HEK293T (cell line): ENCODE measurements at regions not wholly inside any gene's neighbourhood (a gene's known extent, or its start where the extent isn't known, plus 50 kb on each side); places are given as distances from the start of the nearest gene placed in this dataset.

ENCODE experiments used
- CTCF ChIA-PET: fragments of 350-600 bp; formaldehyde crosslinking; extraction: SDS; loops from one replicate; lab custom pipeline; 2021; ENCODE audit warnings: antibody characterized with exemption, inconsistent platforms; lab: Yijun Ruan, JAX
- POLR2A ChIA-PET: fragments of 350-600 bp; formaldehyde crosslinking; extraction: SDS; loops from one replicate; lab custom pipeline; 2020; ENCODE audit warnings: antibody characterized with exemption, inconsistent platforms; lab: Yijun Ruan, JAX
- DNase-seq: peaks from one replicate; pipeline ENCODE4 v3.0.0; 2012; ENCODE audit warnings: mixed read lengths; ENCODE audit errors: extremely low spot score
- ARNT ChIP-seq: fragments of 450-650 bp; IDR thresholded peaks from 2 replicates; pipeline ENCODE4 v1.6.1; 2017; ENCODE audit warnings: mild to moderate bottlenecking
- BHLHE40 ChIP-seq: fragments of 450-650 bp; IDR thresholded peaks from 2 replicates; pipeline ENCODE4 v1.6.1; 2016; ENCODE audit warnings: mild to moderate bottlenecking, moderate library complexity, borderline replicate concordance
- CTBP1 ChIP-seq: fragments of 450-650 bp; IDR thresholded peaks from 2 replicates; pipeline ENCODE4 v1.6.1; 2016; ENCODE audit warnings: borderline replicate concordance
- ELF4 ChIP-seq: fragments of 450-650 bp; IDR thresholded peaks from 2 replicates; pipeline ENCODE4 v1.6.1; 2017; ENCODE audit warnings: antibody characterized with exemption
- FOXA1 ChIP-seq: fragments of 450-650 bp; IDR thresholded peaks from 2 replicates; pipeline ENCODE4 v1.6.1; 2016; ENCODE audit warnings: mild to moderate bottlenecking
- FOXK2 ChIP-seq: fragments of 450-650 bp; IDR thresholded peaks from 2 replicates; pipeline ENCODE4 v1.6.1; 2016; ENCODE audit warnings: mild to moderate bottlenecking
- FOXM1 ChIP-seq: fragments of 450-650 bp; IDR thresholded peaks from 2 replicates; pipeline ENCODE4 v1.6.1; 2017; ENCODE audit warnings: mild to moderate bottlenecking, borderline replicate concordance
- HDGF ChIP-seq: fragments of 450-650 bp; IDR thresholded peaks from 2 replicates; pipeline ENCODE4 v1.6.1; 2017; ENCODE audit warnings: antibody characterized with exemption, borderline replicate concordance
- L3MBTL2 ChIP-seq: fragments of 450-650 bp; conservative IDR thresholded peaks from 2 replicates; pipeline ENCODE4 v1.6.1; 2016; ENCODE audit warnings: mild to moderate bottlenecking
- LEF1 ChIP-seq: fragments of 450-650 bp; IDR thresholded peaks from 2 replicates; pipeline ENCODE4 v1.6.1; 2017; ENCODE audit warnings: mild to moderate bottlenecking, borderline replicate concordance
- NFRKB ChIP-seq: fragments of 450-650 bp; IDR thresholded peaks from 2 replicates; pipeline ENCODE4 v1.6.1; 2016; ENCODE audit warnings: mild to moderate bottlenecking, moderate library complexity
- SP1 ChIP-seq: fragments of 450-650 bp; IDR thresholded peaks from 2 replicates; pipeline ENCODE4 v1.6.1; 2017
- SUZ12 ChIP-seq: fragments of 450-650 bp; IDR thresholded peaks from 2 replicates; pipeline ENCODE4 v1.6.1; 2016; ENCODE audit warnings: mild to moderate bottlenecking
- TARDBP ChIP-seq: fragments of 450-650 bp; IDR thresholded peaks from 2 replicates; pipeline ENCODE4 v1.6.1; 2016
- ZNF384 ChIP-seq: fragments of 450-650 bp; IDR thresholded peaks from 2 replicates; pipeline ENCODE4 v1.6.1; 2016
- TF ChIP-seq, protein P1 (sequence below): fragments of 450-650 bp; IDR thresholded peaks from 2 replicates; pipeline ENCODE4 v1.6.1; 2016

GRCh38 chr12:42819846-42820245 is 230.3 kb upstream of the PRICKLE1 start:
- CTCF ChIA-PET = no interaction called here
- DNase-seq = no peak
- TF ChIP-seq FOXM1 (no peak), CTBP1 (no peak), NFRKB (no peak), ARNT (no peak), HDGF (no peak), SUZ12 (no peak), ELF4 (no peak), BHLHE40 (no peak), FOXK2 (no peak), SP1 (no peak), TARDBP (no peak), ZNF384 (no peak), FOXA1 (no peak)
- TF ChIP-seq, protein P1, sequence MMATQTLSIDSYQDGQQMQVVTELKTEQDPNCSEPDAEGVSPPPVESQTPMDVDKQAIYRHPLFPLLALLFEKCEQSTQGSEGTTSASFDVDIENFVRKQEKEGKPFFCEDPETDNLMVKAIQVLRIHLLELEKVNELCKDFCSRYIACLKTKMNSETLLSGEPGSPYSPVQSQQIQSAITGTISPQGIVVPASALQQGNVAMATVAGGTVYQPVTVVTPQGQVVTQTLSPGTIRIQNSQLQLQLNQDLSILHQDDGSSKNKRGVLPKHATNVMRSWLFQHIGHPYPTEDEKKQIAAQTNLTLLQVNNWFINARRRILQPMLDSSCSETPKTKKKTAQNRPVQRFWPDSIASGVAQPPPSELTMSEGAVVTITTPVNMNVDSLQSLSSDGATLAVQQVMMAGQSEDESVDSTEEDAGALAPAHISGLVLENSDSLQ = no peak; the same call in 1 of the 2 replicates
- POLR2A ChIA-PET = no interaction called here

DNA sequence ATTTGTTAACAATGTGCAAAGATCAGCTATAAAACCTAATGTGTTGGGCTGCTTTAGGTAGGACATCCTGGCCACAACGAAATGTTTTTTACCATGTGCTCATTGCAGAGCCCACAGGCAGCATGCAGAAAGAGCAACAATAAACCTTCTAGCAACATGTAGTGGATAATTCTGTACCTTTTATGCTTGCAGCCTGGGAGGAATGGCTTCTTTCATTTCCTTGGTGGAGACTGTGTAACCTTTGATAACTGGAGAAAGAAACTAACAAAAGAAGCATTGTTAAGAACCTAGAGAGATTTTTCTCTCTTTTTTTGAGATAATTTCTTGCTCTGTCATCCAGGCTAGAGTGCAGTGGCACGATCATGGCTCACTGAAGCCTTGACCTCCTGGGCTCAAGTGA is 225.5 kb upstream of the PRICKLE1 start:
- POLR2A ChIA-PET = no interaction called here

DNA sequence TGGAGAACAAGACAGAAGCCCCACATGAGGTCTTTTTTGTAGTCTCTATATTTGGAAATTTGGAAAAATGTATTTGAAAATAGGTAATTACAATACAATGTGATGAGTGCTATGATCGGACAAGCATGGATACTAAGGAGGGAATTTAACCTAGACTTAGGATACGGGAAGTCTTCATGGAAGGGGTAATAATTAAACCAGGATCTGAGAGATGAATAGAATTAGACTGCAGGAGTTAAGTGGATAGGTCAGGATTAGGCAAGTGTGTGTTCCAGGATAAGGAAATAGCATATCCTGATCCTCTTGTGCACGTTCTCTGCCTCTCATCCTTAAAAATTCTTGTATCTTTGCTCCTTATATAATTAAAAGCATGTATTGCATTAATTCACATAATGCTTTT is 223.3 kb upstream of the PRICKLE1 start:
- ChIA-PET POLR2A (no interaction called here), CTCF (no interaction called here)
- no peak for DNase-seq
- TF ChIP-seq SUZ12 = no peak
- TF ChIP-seq, protein P1 = no peak
- TF ChIP-seq NFRKB = no peak
- TF ChIP-seq CTBP1 = no peak
- TF ChIP-seq ARNT = no peak
- no peak for TF ChIP-seq SP1
- TF ChIP-seq L3MBTL2 = no peak
- no peak for TF ChIP-seq FOXM1

More for the DNA sequence above, 225.5 kb upstream of the PRICKLE1 start:
- CTCF ChIA-PET = no interaction called here
- no peak for DNase-seq
- TF ChIP-seq FOXA1 = no peak
- no peak for TF ChIP-seq FOXM1
- TF ChIP-seq, protein P1 = no peak
- no peak for TF ChIP-seq ZNF384
- TF ChIP-seq CTBP1 = no peak
- no peak for TF ChIP-seq BHLHE40
- TF ChIP-seq NFRKB = no peak
- no peak for TF ChIP-seq LEF1
- no peak for TF ChIP-seq L3MBTL2
- TF ChIP-seq ELF4 = no peak
- no peak for TF ChIP-seq ARNT
- no peak for TF ChIP-seq SUZ12
- no peak for TF ChIP-seq TARDBP
- no peak for TF ChIP-seq SP1
- TF ChIP-seq HDGF = no peak
- no peak for TF ChIP-seq FOXK2

GRCh38 chr12:42812086-42812485 is 222.5 kb upstream of the PRICKLE1 start:
- ChIA-PET CTCF (no interaction called here), POLR2A (no interaction called here)
- no peak for TF ChIP-seq SP1
- TF ChIP-seq L3MBTL2 = no peak
- TF ChIP-seq HDGF = no peak
- no peak for TF ChIP-seq SUZ12
- no peak for TF ChIP-seq ELF4
- no peak for TF ChIP-seq BHLHE40
- TF ChIP-seq, protein P1 = no peak
- no peak for TF ChIP-seq CTBP1
- no peak for TF ChIP-seq FOXA1
- no peak for TF ChIP-seq LEF1
- no peak for TF ChIP-seq ZNF384
- TF ChIP-seq FOXM1 = no peak
- no peak for TF ChIP-seq FOXK2
- TF ChIP-seq ARNT = no peak
- DNase-seq = no peak

- TF ChIP-seq CTBP1 = no peak
- TF ChIP-seq BHLHE40 = no peak
- no peak for TF ChIP-seq SP1
- no peak for TF ChIP-seq ZNF384
- TF ChIP-seq HDGF = no peak
- no peak for TF ChIP-seq FOXA1
- TF ChIP-seq SUZ12 = no peak
- no peak for TF ChIP-seq TARDBP
- no peak for TF ChIP-seq FOXM1
- no peak for TF ChIP-seq L3MBTL2
- no peak for TF ChIP-seq NFRKB
- TF ChIP-seq ARNT = no peak
- TF ChIP-seq FOXK2 = no peak
- TF ChIP-seq LEF1 = no peak
- TF ChIP-seq, protein P1 = no peak
- no peak for TF ChIP-seq ELF4
- POLR2A ChIA-PET = interaction anchor here (0.6 kb wide), 1 partner anchor 222 kb away, joined by 3 read pairs; no protein-coding TSS in a partner anchor
- DNase-seq = no peak
- CTCF ChIA-PET = interaction anchor here (0.5 to 0.6 kb wide), 2 partner anchors 458 to 668 kb away, joined by 3 read pairs; no protein-coding TSS in a partner anchor
These were observed 220.5 kb upstream of the PRICKLE1 start for GRCh38 chr12:42810006-42810405.
